GM11168 (cell line): ENCODE measurements at regions not wholly inside any gene's neighbourhood (a gene's known extent, or its start where the extent isn't known, plus 50 kb on each side); places are given as distances from the start of the nearest gene placed in this dataset.
"Not testable (repeated sequence)": the region's sequence is repeated elsewhere in the genome, so short reads cannot be mapped to it uniquely, and the experiment has no call there.

Source experiments
- in situ Hi-C: fragments of 300-500 bp; cut with MboI; formaldehyde crosslinking; loops from one replicate; pipeline ENCODE4 v1.12.0; 2022; ENCODE audit warnings: low sequenced_read_pairs; ENCODE audit not compliant: unreplicated experiment

- in situ Hi-C loops: no loop called here
Observed at GRCh38 chr3:66828303-66828702, 169.8 kb upstream of the KBTBD8 start.

DNA sequence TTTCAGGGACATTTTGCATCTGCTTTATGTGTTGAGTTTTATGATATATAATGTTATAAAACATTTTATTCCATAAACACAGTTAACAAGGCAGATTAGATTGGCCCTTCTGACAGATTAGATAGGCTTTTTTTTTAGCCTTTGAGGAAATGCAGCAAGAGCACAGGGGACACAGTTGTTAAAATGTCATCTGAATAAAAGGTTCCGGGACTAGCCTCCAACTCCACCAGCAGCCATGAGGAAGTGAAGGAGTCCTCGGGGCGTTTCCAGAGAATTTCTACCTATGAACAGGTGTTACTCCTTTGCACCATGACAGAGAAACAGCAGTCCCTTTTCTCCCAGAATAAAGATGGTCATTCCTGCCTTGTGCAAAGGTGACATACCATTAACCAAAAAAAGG is 167.8 kb upstream of the KBTBD8 start:
- in situ Hi-C loops: no loop called here

DNA sequence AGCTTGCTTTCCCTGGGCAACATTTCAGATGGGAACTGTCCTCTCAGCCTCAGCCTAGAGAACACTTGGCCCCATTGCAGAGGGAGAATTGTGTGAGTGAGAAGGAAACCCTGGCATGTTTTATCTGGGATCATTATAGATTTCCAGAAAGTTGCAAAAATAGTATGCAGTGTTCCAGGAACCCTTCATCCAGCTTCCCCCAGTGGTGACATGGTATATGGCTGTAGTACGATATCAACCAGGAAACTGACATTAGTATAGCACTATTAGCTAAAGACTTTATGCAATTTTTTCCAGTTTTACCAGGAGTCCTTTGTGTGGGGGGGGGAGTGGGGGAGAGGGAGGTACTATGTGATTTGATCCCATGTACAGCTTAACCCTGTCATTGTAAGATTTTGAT is 166.2 kb upstream of the KBTBD8 start:
- in situ Hi-C loops: no loop called here

DNA sequence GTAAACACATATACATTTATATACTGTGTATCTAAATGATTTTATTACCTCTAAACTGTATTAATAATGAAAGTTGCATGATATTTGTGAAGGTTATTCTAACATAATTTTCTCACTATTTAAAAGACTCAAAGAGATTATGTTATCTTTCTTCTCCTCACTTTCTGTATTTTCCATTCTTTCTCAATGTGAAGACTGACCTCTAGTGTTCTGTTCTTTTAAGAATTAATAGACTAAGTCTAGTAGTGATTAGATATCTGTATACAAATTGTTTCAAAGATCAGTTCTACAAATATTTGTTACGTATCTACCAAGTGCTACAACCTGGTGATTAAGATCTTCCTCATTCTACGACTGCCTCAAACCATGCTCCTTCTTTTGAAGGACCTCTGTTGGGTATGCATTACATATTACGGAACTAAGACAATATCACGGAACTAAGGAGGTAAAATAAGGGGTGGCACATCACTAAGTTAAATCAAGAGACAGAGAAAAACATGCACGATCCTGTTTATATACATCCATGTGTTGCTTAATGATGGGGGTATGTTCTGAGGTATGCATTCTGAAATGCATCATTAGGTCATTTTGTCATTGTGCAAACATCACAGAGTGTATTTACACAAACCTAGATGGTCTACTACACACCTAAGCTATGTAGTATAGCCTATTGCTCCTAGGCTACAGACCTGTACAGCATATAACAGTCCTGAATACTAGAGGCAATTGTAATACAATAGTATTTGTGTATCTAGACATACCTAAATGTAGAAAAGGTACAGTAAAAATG is 161.5 kb upstream of the KBTBD8 start:
- in situ Hi-C loops: no loop called here

GRCh38 chr3:66838704-66839103 is 159.4 kb upstream of the KBTBD8 start:
- in situ Hi-C loops: no loop called here

DNA sequence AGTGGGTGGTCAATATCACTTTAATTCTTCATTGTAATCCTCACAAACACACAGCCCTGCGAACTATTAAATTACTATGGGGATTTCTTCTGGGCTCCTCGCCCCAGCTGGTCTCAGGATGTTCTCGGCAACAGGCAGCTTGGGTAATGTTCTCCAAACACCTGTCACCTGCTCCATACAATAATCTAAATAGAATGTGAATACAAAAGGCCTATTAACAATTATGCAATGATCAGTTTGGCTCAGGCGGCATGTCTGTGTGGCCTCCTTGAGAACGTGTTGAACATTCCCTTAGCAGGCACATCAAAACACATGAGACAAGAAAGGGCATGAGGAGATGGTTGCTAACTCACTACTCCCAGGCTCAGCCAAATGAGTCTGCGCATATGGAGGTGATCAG is 158.6 kb upstream of the KBTBD8 start:
- in situ Hi-C loops: no loop called here

DNA sequence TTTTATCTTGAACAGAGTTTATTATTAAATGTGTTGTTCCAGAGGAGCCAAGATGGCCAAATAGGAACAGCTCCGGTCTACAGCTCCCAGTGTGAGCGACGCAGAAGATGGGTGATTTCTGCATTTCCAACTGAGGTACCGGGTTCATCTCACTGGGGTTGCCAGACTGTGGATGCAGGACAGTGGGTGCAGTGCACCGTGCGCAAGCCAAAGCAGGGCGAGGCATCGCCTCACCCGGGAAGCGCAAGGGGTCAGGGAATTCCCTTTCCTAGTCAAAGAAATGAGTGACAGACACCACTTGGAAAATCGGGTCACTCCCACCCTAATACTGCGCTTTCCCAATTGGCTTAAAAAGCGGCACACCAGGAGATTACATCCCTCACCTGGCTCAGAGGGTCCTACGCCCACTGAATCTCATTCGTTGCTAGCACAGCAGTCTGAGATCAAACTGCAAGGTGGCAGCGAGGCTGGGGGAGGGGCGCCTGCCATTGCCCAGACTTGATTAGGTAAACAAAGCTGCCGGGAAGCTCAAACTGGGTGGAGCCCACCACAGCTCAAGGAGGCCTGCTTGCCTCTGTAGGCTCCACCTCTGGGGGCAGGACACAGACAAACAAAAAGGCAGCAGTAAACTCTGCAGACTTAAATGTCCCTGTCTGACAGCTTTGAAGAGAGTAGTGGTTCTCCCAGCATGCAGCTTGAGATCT is 155.2 kb upstream of the KBTBD8 start:
- in situ Hi-C loops: not testable (repeated sequence)

GRCh38 chr3:66851894-66852613 is 146.1 kb upstream of the KBTBD8 start:
- in situ Hi-C loops: no loop called here

GRCh38 chr3:66854601-66855151 is 143.4 kb upstream of the KBTBD8 start:
- in situ Hi-C loops: no loop called here

- in situ Hi-C loops: no loop called here
Observed at GRCh38 chr3:66856533-66856932, 141.6 kb upstream of the KBTBD8 start.

GRCh38 chr3:66858656-66859381 is 139.3 kb upstream of the KBTBD8 start:
- in situ Hi-C loops: no loop called here

DNA sequence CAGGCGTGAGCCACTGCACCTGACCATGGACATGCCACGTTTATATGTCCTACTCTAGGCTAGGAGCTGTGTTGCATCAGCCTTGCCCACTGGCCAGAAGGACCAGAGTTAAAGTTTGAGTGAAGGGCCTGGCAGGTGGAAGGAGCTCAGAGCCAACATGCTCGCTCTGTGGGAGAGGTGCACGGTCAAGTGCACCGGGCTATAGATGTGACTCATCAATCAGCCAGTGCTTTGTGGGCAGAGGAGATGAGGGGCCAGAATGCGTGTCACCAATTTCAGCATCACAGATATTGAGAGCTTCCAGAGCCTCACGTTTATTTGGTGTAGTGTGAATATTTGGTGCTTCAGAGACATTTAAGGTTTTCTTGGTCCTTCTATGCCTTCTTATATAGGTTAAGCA is 137.3 kb upstream of the KBTBD8 start:
- in situ Hi-C loops: no loop called here

- in situ Hi-C loops: no loop called here
Observed at GRCh38 chr3:66863205-66864111, 134.6 kb upstream of the KBTBD8 start.

GRCh38 chr3:66884659-66885058 is 113.4 kb upstream of the KBTBD8 start:
- in situ Hi-C loops: no loop called here

- in situ Hi-C loops: no loop called here
Observed at GRCh38 chr3:66885326-66886000, 112.6 kb upstream of the KBTBD8 start.

DNA sequence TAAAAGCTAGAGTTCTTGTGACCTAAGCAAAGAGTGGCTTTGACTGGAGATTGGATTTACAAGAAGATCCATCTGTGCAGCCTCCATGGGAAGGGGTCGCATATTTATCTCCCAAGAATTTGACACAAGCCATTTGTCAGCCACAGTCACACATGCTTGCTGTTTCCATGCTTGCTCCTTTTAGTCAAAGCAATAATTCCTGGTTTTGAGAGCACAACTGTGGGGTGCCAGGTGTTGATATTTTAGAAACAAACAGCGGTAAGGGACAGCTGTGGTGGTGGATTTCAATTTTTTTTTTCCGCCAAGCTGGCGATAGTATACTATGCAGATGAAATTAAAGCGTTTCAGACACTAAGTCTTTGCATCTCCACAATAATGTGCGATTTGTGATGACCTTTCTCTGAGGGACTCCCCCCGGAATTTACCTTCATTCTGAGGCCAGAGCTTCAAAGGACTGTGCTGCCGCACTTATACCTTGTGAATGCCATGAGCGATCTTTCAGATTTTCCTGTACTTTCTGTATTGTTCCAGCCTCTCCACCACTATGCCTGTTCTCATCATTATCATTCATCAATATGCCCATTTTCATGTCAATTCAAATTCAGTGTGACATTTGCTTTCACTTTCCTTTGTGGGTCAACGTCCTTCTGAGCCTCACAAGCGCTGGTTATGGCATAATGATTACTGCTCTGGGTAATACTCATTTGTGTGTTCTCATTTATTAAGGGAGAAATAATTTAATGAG is 108.2 kb upstream of the KBTBD8 start:
- in situ Hi-C loops: no loop called here

GRCh38 chr3:66898155-66898554 is 100.0 kb upstream of the KBTBD8 start:
- in situ Hi-C loops: no loop called here

DNA sequence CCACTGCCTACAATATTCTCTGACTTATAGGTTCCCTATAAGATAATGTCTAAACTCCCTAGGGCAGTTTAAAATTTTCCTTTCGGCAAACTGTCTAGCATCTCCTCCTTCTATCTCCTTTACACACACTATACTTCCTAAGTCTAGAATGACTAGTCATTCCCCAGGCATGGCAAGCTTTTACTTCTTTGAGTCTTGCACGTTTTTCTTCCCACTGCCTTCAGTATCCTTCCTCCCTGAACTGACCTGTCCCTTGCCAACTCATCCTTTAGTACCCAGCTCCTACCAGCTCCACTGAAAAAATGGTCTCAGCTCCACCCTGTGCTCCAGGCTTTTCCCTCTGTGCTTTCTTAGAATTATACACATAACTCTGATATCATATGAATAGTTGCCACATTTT is 93.8 kb upstream of the KBTBD8 start:
- in situ Hi-C loops: no loop called here
